GM21381 (cell line): ENCODE measurements at regions not wholly inside any gene's neighbourhood (a gene's known extent, or its start where the extent isn't known, plus 50 kb on each side); places are given as distances from the start of the nearest gene placed in this dataset.

ENCODE experiments used
- ATAC-seq: cut with Tn5 transposase; IDR thresholded peaks from one replicate; pipeline ENCODE4 v1.9.1; 2021; ENCODE audit warnings: mild to moderate bottlenecking, moderate library complexity; ENCODE audit not compliant: unreplicated experiment

DNA sequence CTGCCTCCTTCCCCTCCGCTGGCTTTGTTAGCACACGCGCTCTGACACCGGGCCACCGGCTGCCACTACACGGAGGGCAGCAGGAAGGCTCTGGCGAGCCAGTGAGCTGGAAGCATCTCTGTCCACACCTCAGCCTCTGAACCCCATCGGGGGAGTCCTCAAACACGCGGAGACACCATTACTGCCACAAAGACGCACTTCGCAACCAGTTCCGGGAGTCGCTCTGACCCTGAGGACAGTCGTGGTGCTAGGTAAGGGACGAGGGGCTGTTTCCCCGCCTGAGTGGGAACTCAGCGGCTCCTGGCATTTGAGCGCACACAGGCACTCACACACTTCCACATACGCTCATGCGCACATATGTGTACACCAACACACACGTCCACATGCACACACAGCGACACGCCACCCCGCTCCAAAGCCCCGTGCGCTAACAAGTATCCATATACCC, 160.0 kb downstream of the C9orf152 start:
- ATAC-seq = peak; percentile 28

DNA sequence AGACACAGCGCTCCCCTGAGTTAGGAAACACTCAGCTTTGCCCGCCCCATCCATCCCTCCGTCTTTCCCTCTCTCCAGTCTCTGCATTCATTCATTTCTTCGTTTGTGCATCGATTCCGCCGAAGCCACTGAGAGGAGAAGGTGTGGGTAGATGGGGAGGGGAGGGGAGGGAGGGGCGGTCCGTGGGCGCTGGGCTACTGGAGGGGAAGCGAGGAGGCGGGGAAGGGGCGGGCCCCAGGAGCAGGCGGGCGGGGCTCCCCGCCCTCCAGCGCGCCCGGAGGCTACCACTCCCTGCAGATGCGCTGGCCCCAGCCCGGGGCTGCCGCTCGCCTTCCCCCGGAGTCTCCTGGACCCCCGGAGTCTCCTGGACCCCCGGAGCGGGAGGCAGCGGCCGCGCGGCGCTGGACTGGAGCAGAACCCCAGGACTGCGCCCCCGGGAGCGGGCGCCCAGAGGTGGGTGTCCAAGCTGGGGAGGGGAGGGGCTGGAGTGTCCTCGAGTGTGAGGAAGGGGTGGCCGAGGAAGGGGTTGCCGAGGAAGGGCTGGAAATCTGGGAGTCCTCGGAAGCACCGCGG, 159.5 kb downstream of the C9orf152 start:
- ATAC-seq = peak; percentile 74

DNA sequence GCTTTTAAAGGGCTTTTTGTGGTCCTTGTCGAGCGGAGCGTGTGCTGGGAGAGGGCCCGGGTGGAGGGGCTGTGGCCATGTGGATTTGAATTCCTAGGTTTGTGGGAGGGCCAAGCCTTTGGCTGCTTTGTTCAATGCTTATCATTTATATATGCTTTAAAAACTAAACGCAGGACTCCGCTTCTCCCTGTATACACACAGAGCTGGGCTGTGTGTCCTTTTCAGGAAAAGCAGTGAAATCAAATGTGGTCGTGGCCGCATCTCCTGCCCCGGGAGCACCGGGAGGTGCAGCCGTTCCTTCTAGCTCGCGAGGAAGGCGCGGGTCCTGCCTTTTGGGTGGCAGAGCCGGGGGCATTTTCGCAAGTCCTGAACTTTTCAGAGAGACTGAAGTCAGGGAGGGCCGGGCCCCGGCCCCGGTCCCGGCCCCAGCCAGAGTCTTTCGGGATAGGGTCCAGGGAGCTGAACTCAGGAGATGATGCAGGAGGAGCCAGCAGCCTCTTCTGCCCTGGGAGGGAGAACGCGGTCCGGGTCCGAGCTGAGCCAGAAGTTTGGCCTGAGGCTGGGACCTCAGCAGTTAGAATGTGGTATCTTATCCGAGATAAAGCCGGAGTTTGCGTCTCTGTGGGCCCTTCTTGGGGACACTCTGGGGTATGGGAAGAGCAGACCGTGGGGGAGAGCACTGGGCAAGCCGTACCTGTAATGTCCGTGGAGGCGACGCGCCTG, 158.8 kb downstream of the C9orf152 start:
- ATAC-seq = peak; percentile 5

DNA sequence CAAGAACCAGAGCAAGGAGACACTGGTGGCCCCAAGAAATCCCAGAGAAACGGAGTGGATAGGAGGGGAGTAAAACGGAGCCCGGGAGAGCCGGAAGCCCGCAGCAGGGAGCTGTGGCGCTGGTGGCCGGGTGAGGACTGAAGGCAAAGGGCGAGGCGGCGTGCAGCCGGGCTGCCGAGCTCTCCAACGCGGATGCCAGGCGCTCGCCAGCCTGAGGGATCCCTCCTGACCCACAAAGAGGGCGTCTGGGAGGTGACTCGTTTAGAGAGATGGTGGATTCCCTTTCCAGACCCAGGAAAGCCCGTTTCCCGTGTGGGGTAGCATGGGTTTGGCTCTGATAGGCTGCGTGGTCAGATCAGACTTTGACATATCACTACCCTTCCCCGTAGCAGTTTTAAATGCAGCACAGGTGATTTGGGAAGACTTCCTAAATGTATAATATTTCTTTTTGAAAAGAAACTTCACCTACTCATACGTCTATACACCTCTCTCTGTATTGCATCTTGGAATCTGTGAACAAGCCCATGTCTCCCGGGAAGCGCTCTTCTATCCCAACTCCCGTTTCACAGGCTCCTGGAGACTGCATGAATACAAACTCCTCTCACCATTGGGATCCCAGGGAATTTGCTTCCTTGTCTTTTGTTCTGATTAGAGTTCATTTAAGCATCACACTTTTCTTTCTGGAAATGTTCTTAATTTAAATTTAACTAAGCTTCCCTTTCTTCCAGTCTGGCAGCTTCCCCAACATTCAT, 158.1 kb downstream of the C9orf152 start:
- ATAC-seq = no peak

DNA sequence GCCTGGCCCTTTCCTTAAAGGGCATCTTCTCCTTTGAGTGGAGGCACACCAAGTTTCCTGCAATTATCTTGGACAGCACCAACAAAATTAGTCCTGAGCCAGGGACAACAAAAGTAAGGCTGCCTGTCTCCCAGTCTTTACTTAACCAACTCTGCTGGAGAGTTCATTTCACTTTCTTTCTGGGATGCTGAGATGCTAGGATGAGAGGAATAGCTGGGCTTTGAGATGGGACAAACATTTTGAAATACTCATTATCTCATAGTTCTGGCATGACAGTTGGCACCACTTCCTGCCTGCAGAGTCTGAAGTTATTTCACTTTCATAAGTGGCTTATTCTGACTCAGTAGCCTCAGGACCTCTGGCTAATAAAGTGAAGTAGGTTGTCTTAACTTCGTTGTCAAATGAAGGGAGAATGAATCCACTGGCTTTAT, 157.0 kb downstream of the C9orf152 start:
- peak; percentile 40 for ATAC-seq

DNA sequence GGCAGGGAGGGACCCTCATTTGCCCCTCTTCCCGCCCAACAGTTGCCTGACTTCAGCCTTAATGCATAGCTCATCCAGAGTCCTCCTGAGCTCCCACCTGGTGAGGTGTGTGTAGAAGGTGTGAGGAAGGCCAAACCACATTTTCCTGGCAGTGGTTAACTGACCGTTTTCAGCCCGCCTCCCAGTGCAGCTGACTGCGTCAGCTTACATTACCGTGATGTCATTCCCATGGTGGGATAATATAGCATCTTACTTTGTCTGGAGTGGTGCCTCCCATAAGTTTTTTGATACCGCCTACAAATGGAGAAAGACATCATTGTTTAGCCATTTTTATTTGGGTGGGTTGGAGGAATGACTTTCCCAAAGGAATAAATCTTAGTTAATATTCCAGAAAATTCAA, 151.9 kb downstream of the C9orf152 start:
- no peak for ATAC-seq

DNA sequence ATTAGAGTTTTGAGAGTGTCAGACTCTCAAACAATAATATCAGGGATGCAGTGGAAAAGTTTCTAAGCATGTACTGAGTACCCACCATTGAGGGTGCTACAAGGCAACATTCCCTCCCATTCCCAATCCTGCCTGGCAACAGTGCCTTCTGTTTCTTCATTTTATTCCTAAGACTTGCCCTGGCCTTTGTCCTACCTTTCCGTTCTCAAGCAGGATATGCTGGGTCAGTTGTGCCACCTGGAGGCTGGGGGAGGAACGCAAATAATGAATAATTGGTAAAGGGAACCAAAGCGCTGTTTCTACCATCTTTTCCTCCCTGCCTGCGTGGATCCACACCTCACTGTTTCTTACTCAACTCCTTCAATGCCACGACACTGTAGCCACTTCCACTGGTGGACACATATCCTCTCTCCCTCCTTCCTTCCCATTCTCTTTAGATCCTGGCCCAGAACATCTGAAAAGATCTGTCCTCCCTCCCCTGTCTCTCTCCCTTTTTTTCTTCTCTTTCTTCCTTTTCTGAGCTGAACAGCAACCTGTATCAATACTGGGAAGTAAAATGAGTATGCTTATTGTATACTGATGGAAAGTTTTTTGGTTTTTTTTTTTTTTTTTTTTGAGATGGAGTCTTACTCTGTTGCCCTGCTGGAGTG, 149.5 kb downstream of the C9orf152 start:
- ATAC-seq = no peak

DNA sequence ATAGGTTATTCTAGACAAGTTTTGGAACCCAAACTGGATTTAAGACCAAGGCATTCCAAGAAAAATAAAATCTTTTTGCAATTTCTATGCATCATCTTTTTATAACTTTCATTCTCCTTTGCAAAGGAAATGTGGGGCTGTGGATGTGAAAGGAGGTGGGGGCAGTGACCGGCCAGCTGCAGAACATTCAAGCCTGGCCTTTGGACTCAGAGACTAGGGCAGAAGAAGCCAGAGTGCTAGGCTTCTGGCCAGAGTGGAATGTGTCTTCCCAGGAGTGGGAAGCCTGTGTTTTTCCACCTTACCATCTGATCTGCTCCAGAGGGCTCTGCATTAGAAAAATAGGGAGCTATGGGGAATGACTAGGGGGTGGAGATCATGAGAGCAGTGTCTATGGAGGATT, 148.5 kb downstream of the C9orf152 start:
- ATAC-seq = no peak

DNA sequence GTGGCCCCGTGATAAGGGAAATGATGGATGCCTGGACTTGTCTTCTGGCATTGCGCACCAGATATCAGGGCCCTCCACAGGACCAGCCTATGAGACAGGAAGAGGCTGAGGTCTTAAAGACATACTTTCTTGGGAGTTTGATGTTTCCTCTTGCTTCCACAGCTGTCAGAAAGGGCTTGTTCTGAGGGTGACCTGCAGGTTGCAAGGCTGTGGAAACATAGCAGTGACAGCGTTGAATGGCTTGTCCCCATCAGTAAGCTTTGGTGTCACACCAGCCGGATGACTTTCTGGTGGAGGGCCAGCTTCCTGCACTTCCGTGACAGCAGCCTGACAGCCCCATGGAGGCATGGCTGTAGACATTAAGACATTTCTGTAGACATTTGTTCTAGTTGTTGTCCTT, 143.2 kb downstream of the C9orf152 start:
- ATAC-seq = peak; percentile 54

DNA sequence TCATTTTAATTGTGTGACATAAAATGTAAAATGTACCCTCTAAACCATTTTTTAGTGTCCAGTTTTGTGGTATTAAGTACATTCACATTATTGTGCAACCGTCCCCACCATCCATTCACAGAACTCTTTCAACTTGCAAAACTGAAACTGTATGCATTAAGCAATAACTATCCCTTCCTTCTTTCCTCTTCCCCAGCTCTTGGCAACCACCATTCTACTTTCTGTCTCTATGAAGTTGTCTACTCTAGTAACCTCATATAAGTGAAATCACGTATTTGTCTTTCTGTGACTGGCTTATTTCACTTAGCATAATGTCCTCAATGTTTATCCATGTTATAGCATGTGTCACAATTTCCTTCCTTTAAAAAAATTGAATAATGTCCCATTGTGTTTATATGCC, 142.4 kb downstream of the C9orf152 start:
- peak; percentile 75 for ATAC-seq

DNA sequence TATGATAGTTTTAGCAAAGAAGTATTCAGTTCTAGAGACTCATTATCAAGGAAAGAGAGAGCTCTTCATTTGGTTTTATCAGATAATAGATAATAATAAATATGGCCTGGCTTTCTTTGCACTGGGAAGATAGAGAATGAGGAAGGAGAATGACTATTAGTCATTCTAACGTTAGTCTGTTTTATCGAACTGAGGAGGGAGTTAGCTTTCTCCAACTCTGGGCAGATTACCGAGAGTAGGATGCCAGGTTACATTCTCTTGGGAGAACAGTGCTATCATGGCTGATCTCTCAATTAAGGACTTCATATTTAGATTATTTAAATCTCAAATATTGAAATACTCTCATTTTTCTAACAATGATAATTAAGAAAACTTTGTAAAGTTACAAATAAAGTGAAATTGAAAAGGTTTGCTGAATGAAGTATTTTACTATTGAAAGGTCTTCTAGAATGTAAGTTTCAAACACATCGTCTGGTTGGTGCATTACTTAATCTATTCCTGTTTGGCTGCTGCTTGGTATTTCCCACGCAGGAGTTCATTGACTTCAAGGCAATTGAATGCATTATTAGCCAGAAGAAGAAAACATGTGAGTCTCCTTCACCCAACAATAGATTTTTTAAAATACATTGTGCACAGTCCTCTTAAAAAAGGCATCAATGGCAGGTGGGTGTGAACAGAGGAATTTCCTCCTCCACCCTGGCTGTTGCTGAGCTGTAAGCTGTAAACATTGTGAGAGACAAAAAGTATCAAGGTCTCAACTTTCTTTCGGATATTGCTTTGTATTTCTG, 140.8 kb downstream of the C9orf152 start:
- no peak for ATAC-seq

DNA sequence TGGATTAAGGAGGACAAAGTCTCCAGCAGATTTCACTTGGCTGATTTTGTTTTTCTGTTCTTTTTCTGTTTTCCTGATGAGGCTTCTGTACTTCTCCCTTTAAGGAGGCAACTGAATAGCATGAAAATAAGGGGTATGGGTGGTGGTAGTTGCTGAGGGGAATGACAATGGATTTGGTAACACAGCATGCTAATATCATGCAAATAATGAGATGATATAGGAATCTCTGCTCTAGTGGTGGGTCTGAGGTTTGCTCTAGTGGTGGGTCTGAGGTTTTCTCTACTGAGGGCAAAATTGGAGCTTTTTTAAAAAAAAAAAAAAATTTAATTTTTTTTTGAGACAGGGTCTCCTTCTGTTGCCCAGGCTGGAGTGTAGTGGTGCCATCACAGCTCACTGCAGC, 139.7 kb downstream of the C9orf152 start:
- no peak for ATAC-seq

DNA sequence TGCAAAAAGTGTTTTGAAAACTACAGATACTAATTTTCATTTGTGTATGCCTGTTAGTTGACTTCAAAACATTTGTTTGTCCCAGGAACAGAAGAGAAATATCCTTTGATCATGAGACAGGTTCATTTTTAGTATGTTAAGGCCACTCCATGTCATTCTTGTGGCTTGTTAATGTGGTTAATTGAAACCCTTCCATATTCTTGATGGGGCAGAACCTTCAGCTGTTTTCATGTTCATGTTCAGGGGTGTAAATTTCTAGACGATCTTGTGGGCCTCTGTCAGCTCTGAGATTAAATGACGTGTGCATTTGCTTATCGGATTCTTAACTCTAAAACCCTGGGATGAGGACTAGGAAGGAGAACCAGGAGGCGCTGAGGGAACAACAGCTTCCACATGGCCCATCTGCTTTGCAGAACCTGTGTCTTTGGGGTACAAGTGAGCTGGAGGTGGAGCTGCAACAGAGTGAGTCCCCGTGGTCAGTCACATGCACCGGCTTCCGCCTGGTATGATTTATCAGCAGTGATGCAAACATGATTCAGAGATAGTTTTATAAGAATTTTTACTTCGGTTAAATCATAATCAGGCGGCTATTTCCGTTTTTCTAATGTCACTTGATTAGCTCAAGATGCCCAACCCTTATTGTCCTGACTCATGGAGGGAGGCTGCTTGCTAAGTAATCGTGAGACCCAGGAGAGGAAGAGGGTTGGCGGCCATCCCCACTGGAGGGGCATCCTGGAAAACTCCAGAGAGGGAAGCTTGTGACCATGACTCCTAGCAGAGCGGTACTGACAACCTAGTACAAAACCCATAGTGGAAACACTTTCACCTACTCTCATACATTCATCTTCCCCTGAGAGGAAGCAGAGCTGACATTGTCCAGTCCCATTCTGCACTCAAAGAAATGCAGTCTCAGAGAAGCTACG, 138.4 kb downstream of the C9orf152 start:
- ATAC-seq = no peak

DNA sequence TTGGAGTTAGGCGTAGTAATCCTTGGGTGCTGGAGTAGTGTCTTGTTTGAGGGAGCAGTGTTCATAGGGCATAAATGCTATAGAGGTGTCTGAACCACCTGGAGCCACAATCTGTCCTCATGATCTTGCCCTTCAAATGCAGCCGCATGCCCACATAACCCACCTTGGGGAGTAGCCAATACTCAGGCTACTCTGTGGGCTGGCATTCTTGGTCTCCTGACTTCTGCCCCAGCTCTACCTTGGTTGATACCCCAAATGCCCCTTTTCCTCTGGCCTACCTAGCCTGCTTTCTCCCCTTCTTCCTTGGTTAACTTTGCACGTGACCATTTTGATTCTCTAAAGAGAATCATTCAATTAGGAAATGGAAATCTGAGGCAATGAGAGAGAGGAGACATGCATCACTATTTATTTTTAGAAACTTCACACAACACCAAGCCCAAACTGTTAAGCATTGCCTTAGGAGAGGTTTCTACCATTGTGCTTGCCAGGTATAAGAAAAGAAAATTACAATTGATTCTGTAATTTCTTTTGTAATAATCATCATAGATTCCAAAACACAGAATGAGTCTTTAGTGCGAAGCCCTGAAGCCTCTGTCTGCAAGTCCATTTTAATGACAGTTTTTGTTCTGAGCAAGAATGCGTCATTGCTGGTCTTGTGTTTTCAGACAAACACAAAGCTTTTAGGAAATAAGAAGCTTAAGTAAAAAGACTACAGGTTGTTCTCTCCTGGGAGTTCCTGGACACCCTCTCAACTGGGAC, 135.2 kb downstream of the C9orf152 start:
- ATAC-seq = no peak

DNA sequence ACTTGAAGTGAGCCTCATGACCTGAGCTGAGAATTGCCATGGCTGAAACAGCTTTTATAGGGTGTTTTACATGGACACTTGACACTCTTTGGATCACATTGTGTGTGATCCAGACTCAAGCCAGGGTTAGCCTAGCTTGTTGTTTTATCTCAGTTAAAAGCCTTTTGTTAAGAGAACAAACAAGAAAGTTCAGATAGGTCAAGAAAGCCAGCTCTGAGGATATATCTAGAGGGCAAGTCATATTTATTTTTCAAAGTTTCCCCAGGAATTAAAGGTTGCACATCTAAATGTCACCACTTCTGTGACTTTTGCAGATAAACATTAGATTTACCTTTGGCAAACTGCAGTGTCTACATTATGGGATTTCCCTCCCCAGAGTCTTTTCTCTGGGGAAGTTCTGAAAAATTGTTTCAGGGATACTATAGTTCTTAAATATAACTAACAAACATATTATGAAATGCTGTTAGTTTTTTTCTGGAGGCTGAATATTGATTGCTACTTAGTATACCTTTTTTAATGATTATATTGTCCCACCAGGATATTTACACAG, 134.5 kb downstream of the C9orf152 start:
- no peak for ATAC-seq

DNA sequence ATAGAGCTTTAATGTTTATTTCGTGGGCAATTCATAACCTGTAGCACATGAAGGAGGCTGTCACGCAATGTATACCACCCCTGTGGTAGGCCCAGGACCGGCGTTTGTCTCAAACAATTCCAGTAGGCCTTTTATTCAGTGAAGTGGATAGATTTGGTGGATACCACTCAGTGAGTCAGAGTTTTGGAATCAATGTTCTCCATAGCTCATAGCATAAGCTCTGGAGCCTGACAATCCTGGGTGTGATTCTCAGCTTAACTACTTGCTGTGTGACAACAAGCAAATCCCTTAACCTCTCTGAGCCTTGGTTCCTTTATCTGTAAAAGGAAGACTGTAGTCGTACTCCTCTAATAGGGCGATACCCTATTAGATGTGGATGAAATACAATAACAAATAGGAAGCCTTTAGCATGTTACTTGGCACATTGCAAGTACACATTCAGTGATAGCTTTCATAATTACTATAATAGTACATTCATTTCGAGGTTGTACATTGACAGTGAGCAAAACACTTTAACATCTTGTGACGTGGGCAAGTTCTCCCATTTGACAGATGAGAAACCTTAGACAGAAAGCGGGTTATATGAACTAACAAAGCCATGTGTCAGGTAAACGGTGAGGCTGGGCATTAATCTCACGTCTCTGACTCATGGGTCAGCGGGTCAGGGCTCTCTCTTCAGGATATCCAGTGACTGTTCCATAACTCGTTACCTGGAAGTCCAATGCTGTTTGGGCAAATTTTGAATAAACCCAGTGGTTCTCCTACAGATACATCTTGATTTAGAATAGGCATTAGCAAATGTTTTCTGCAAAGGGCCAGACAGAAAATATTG, 130.8 kb downstream of the C9orf152 start:
- ATAC-seq = no peak

DNA sequence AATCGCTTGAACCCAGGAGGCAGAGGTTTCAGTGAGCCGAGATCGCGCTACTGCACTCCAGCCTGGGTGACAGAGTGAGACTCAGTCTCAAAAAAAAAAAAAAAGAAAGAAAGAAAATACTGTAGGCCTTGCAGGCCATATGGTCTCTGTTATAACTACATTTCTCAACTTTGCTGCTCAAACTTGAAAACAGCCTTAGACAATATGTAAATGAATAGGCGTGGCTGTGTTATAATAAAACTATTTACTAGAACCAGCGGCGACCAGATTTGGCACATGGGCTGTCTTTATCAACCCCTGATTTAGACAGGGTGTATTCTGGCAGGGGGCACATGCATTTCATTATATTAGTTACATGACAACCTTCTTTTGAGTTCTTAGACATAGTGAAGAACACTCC, 130.0 kb downstream of the C9orf152 start:
- no peak for ATAC-seq

DNA sequence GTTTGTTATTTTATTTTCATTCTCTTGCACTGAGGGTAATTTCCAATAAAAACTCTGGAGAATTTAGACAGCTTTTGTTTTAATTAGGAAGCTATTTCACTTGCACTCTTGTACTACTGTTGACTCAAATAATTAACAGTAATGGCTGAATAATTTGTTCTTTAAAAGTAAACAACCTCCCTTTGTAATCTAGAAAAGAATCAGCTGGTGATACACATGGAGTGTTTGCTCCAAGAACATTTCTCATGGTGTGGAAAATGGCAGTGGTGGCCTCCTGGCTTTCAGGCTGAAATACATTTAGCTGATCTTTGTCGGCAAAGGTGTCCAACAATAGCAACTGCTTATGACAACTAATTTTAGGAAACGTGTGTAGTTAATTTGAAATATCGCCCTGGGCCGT, 129.4 kb downstream of the C9orf152 start:
- no peak for ATAC-seq
